K562 (cell line): ENCODE measurements at regions not wholly inside any gene's neighbourhood (a gene's known extent, or its start where the extent isn't known, plus 50 kb on each side); places are given as distances from the start of the nearest gene placed in this dataset.

Source experiments
- ADNP ChIP-seq: fragments of 200-800 bp; sonication (Bioruptor generic); IDR thresholded peaks from 2 replicates; pipeline ENCODE4 v1.6.1; 2016; ENCODE audit warnings: missing genetic modification characterization, missing compliant biosample characterization
- DMBX1 ChIP-seq: fragments of 250-450 bp; sonication (Bioruptor Pico); IDR thresholded peaks from 2 replicates; pipeline ENCODE4 v1.8.0; 2022; ENCODE audit warnings: inconsistent platforms, mild to moderate bottlenecking, moderate library complexity, borderline replicate concordance
- JUNB ChIP-seq: fragments of 450-650 bp; formaldehyde crosslinking; conservative IDR thresholded peaks from 2 replicates; pipeline ENCODE4 v1.4.0; 2020; ENCODE audit warnings: mild to moderate bottlenecking
- KDM1A ChIP-seq, 2 experiments: fragments of 450-650 bp; IDR thresholded peaks; 2 replicates each; pipeline ENCODE4 v1.6.1; 2016; ENCODE audit warnings: mild to moderate bottlenecking in 2 of 2
- MAFG ChIP-seq: fragments of 450-650 bp; conservative IDR thresholded peaks from 2 replicates; pipeline ENCODE4 v1.6.1; 2016; ENCODE audit warnings: missing genetic modification characterization, missing compliant biosample characterization
- MBD1 ChIP-seq: fragments of 250-450 bp; sonication (Bioruptor Pico); IDR thresholded peaks from 2 replicates; pipeline ENCODE4 v1.8.0; 2022; ENCODE audit warnings: inconsistent platforms
- NR2C1 ChIP-seq, 2 experiments: fragments of 450-650 bp; IDR thresholded peaks; 2 replicates each; pipeline ENCODE4 v1.6.1; 2017; ENCODE audit warnings: mild to moderate bottlenecking in 2 of 2, antibody characterized with exemption in 1 of 2, inconsistent platforms in 1 of 2, missing compliant biosample characterization in 1 of 2, missing genetic modification characterization in 1 of 2
- RBM25 ChIP-seq: fragments of 200-400 bp; formaldehyde crosslinking; IDR thresholded peaks from 2 replicates; pipeline ENCODE4 v1.6.1; 2018; ENCODE audit warnings: low read length, low read depth, moderate library complexity; ENCODE audit not compliant: severe bottlenecking
- SIRT6 ChIP-seq: IDR thresholded peaks from one replicate; pipeline ENCODE4 v1.6.1; 2012; ENCODE audit warnings: low read depth, mild to moderate bottlenecking, control low read depth, inconsistent platforms, low read length, moderate library complexity
- SRSF1 ChIP-seq: fragments of 200-400 bp; formaldehyde crosslinking; IDR thresholded peaks from 2 replicates; pipeline ENCODE4 v1.6.1; 2017; ENCODE audit warnings: mild to moderate bottlenecking, low read depth, low read length, moderate library complexity
- TF ChIP-seq, protein P1 (sequence below): fragments of 250-450 bp; sonication (Bioruptor Pico); IDR thresholded peaks from 2 replicates; pipeline ENCODE4 v1.9.0; 2021; ENCODE audit warnings: mild to moderate bottlenecking, inconsistent platforms
- TF ChIP-seq, protein P2 (sequence below): fragments of 450-650 bp; IDR thresholded peaks from 2 replicates; pipeline ENCODE4 v1.6.1; 2016; ENCODE audit warnings: mild to moderate bottlenecking, moderate library complexity

GRCh38 chr2:74036450-74037195 lies 51.9 kb downstream of the TET3 start (continued):
- TF ChIP-seq, protein P1, sequence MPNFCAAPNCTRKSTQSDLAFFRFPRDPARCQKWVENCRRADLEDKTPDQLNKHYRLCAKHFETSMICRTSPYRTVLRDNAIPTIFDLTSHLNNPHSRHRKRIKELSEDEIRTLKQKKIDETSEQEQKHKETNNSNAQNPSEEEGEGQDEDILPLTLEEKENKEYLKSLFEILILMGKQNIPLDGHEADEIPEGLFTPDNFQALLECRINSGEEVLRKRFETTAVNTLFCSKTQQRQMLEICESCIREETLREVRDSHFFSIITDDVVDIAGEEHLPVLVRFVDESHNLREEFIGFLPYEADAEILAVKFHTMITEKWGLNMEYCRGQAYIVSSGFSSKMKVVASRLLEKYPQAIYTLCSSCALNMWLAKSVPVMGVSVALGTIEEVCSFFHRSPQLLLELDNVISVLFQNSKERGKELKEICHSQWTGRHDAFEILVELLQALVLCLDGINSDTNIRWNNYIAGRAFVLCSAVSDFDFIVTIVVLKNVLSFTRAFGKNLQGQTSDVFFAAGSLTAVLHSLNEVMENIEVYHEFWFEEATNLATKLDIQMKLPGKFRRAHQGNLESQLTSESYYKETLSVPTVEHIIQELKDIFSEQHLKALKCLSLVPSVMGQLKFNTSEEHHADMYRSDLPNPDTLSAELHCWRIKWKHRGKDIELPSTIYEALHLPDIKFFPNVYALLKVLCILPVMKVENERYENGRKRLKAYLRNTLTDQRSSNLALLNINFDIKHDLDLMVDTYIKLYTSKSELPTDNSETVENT, result no peak
- TF ChIP-seq SRSF1, result no peak
- no peak for TF ChIP-seq JUNB (CRISPR knock-in tag)
- TF ChIP-seq ADNP, result peak; percentile 91
- TF ChIP-seq, protein P2, sequence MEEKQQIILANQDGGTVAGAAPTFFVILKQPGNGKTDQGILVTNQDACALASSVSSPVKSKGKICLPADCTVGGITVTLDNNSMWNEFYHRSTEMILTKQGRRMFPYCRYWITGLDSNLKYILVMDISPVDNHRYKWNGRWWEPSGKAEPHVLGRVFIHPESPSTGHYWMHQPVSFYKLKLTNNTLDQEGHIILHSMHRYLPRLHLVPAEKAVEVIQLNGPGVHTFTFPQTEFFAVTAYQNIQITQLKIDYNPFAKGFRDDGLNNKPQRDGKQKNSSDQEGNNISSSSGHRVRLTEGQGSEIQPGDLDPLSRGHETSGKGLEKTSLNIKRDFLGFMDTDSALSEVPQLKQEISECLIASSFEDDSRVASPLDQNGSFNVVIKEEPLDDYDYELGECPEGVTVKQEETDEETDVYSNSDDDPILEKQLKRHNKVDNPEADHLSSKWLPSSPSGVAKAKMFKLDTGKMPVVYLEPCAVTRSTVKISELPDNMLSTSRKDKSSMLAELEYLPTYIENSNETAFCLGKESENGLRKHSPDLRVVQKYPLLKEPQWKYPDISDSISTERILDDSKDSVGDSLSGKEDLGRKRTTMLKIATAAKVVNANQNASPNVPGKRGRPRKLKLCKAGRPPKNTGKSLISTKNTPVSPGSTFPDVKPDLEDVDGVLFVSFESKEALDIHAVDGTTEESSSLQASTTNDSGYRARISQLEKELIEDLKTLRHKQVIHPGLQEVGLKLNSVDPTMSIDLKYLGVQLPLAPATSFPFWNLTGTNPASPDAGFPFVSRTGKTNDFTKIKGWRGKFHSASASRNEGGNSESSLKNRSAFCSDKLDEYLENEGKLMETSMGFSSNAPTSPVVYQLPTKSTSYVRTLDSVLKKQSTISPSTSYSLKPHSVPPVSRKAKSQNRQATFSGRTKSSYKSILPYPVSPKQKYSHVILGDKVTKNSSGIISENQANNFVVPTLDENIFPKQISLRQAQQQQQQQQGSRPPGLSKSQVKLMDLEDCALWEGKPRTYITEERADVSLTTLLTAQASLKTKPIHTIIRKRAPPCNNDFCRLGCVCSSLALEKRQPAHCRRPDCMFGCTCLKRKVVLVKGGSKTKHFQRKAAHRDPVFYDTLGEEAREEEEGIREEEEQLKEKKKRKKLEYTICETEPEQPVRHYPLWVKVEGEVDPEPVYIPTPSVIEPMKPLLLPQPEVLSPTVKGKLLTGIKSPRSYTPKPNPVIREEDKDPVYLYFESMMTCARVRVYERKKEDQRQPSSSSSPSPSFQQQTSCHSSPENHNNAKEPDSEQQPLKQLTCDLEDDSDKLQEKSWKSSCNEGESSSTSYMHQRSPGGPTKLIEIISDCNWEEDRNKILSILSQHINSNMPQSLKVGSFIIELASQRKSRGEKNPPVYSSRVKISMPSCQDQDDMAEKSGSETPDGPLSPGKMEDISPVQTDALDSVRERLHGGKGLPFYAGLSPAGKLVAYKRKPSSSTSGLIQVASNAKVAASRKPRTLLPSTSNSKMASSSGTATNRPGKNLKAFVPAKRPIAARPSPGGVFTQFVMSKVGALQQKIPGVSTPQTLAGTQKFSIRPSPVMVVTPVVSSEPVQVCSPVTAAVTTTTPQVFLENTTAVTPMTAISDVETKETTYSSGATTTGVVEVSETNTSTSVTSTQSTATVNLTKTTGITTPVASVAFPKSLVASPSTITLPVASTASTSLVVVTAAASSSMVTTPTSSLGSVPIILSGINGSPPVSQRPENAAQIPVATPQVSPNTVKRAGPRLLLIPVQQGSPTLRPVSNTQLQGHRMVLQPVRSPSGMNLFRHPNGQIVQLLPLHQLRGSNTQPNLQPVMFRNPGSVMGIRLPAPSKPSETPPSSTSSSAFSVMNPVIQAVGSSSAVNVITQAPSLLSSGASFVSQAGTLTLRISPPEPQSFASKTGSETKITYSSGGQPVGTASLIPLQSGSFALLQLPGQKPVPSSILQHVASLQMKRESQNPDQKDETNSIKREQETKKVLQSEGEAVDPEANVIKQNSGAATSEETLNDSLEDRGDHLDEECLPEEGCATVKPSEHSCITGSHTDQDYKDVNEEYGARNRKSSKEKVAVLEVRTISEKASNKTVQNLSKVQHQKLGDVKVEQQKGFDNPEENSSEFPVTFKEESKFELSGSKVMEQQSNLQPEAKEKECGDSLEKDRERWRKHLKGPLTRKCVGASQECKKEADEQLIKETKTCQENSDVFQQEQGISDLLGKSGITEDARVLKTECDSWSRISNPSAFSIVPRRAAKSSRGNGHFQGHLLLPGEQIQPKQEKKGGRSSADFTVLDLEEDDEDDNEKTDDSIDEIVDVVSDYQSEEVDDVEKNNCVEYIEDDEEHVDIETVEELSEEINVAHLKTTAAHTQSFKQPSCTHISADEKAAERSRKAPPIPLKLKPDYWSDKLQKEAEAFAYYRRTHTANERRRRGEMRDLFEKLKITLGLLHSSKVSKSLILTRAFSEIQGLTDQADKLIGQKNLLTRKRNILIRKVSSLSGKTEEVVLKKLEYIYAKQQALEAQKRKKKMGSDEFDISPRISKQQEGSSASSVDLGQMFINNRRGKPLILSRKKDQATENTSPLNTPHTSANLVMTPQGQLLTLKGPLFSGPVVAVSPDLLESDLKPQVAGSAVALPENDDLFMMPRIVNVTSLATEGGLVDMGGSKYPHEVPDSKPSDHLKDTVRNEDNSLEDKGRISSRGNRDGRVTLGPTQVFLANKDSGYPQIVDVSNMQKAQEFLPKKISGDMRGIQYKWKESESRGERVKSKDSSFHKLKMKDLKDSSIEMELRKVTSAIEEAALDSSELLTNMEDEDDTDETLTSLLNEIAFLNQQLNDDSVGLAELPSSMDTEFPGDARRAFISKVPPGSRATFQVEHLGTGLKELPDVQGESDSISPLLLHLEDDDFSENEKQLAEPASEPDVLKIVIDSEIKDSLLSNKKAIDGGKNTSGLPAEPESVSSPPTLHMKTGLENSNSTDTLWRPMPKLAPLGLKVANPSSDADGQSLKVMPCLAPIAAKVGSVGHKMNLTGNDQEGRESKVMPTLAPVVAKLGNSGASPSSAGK, result no peak
- no peak; the same call in 1 of the 2 replicates for TF ChIP-seq DMBX1
- TF ChIP-seq MBD1 (CRISPR knock-in tag), result no peak
- TF ChIP-seq KDM1A (IDR thresholded peaks at IDR 0.05), result peak; percentile 78 to 87; a peak in 3 of 4 replicates
- TF ChIP-seq NR2C1 (IDR thresholded peaks at IDR 0.05), result peak; percentile 65
- TF ChIP-seq NR2C1 (tag; IDR thresholded peaks at IDR 0.05), result peak; percentile 70
- TF ChIP-seq RBM25, result peak; percentile 12
- TF ChIP-seq SIRT6, result no peak
- TF ChIP-seq MAFG (tag), result peak; percentile 74
